Left ventricle myocardium inferior (tissue), 1 donor: ENCODE measurements at regions not wholly inside any gene's neighbourhood (a gene's known extent, or its start where the extent isn't known, plus 50 kb on each side); places are given as distances from the start of the nearest gene placed in this dataset.

Experiments used
- DNase-seq: peaks from one replicate; pipeline ENCODE4 v3.0.0-alpha.2; 2020
- H3K27ac ChIP-seq: fragments of 200-600 bp; replicated peaks from 2 replicates; pipeline ENCODE4 v1.8.0; 2021
- H3K27me3 ChIP-seq: fragments of 200-600 bp; 2 replicates; pipeline ENCODE4 v1.8.0; 2021; ENCODE audit warnings: low read depth
- H3K36me3 ChIP-seq: fragments of 200-600 bp; 2 replicates; pipeline ENCODE4 v1.8.0; 2021
- H3K4me1 ChIP-seq: fragments of 200-600 bp; 2 replicates; pipeline ENCODE4 v1.8.0; 2021
- H3K4me3 ChIP-seq: fragments of 200-600 bp; 2 replicates; pipeline ENCODE4 v1.8.0; 2021; ENCODE audit warnings: mild to moderate bottlenecking, moderate library complexity
- H3K9me3 ChIP-seq: fragments of 200-600 bp; replicated peaks from 2 replicates; pipeline ENCODE4 v1.8.0; 2021
- CTCF ChIP-seq: fragments of 200-600 bp; IDR thresholded peaks from 2 replicates; pipeline ENCODE4 v1.8.0; 2021; ENCODE audit warnings: antibody characterized with exemption, mild to moderate bottlenecking, borderline replicate concordance
- intact Hi-C: fragments of 100-400 bp; cut with micrococcal nuclease; formaldehyde crosslinking; loops from one replicate; pipeline ENCODE4 v1.11.0; 2022
- donor health status: DM: no; HTN: yes; CAD: no; lungs with severe emphysema.

GRCh38 chr6:11835065-11835464 is 56.5 kb upstream of the ADTRP start:
- H3K4me3 ChIP-seq: no peak overlapping the region
- H3K36me3 ChIP-seq: no peaks in the 10 kb centered on the region
- TF ChIP-seq CTCF: no peak

GRCh38 chr6:11833626-11834592 is 55.3 kb upstream of the ADTRP start:
- Histone ChIP-seq H3K27me3 (no peaks in the 10 kb centered on the region), H3K27ac (no peak overlapping the region), H3K36me3 (no peaks in the 10 kb centered on the region), H3K4me3 (no peak overlapping the region), H3K4me1 (no peaks in the 10 kb centered on the region), H3K9me3 (peaks cover 18% of the 10 kb centered on the region)
- TF ChIP-seq CTCF: no peak
- intact Hi-C loops: no loop called here
- no peak for DNase-seq

More at GRCh38 chr6:11835065-11835464, 56.5 kb upstream of the ADTRP start:
- DNase-seq: no peak
- Histone ChIP-seq H3K27ac (no peak overlapping the region), H3K27me3 (no peaks in the 10 kb centered on the region), H3K4me1 (no peaks in the 10 kb centered on the region), H3K9me3 (peaks cover 29% of the 10 kb centered on the region)
- intact Hi-C loops: no loop called here

- intact Hi-C loops: no loop called here
- DNase-seq: no peak
- Histone ChIP-seq H3K4me3 (no peak overlapping the region), H3K9me3 (no peaks in the 10 kb centered on the region), H3K4me1 (no peaks in the 10 kb centered on the region), H3K27ac (no peak overlapping the region), H3K36me3 (no peaks in the 10 kb centered on the region), H3K27me3 (no peaks in the 10 kb centered on the region)
- TF ChIP-seq CTCF: no peak
These were observed 53.0 kb upstream of the ADTRP start for GRCh38 chr6:11831653-11832052.

GRCh38 chr6:11830520-11830919 is 51.9 kb upstream of the ADTRP start:
- H3K27ac ChIP-seq: no peak overlapping the region
- TF ChIP-seq CTCF: no peak
- H3K4me1 ChIP-seq: no peaks in the 10 kb centered on the region
- no peak for DNase-seq
- intact Hi-C loops: no loop called here
- H3K36me3 ChIP-seq: no peaks in the 10 kb centered on the region
- no peak overlapping the region for H3K4me3 ChIP-seq
- H3K27me3 ChIP-seq: no peaks in the 10 kb centered on the region
- H3K9me3 ChIP-seq: no peaks in the 10 kb centered on the region

DNA sequence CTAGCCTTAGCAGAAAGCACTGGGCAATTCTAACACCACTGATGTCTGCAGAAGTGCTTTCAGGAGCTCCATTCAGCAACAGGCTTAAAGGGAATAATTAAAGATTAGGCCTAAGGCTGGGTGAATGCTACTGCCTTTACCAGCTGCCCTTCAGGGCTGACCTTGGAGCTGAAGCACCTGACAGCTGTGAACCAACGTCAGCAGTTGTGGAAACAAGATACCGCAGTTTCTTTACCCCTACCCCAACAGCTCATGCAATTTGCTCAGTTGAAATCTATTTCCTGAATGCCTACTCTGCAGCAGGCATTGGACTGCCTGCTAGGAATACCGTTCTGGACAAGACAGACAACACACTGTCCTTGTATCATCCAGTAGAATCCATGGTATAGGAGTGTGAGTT is 51.5 kb upstream of the ADTRP start:
- Histone ChIP-seq H3K27ac (no peak overlapping the region), H3K4me3 (no peak overlapping the region), H3K36me3 (no peaks in the 10 kb centered on the region), H3K4me1 (no peaks in the 10 kb centered on the region), H3K9me3 (no peaks in the 10 kb centered on the region), H3K27me3 (no peaks in the 10 kb centered on the region)
- intact Hi-C loops: no loop called here
- DNase-seq: no peak
- no peak for TF ChIP-seq CTCF
